HCT116 (cell line): ENCODE measurements at regions not wholly inside any gene's neighbourhood (a gene's known extent, or its start where the extent isn't known, plus 50 kb on each side); places are given as distances from the start of the nearest gene placed in this dataset.

Experiments used
- ATAC-seq: fragments of 200-7000 bp; cut with Tn5 transposase; 2 replicates; pipeline ENCODE4 v1.9.1; 2020; ENCODE audit warnings: mild to moderate bottlenecking, moderate library complexity
- BruUV-seq: library from RNA; stranded (reverse); fragments of 400-500 nt; replicated peaks from 2 replicates; lab custom pipeline; 2021; lab: Mats Ljungman, UMichigan
- CTCF ChIA-PET: fragments of 300-600 bp; sonication (Branson Sonifier 250); formaldehyde crosslinking; loops from one replicate; lab custom pipeline; 2021; ENCODE audit warnings: antibody characterized with exemption; lab: Charles Lee
- POLR2A ChIA-PET: fragments of 300-600, 350-600 bp; sonication (Branson Sonifier 250); formaldehyde crosslinking; loops from one replicate; lab custom pipeline; 2021; ENCODE audit warnings: antibody characterized with exemption; lab: Charles Lee
- RAD21 ChIA-PET, 2 experiments: fragments of 300-600 bp; sonication (Branson Sonifier 250); formaldehyde crosslinking; loops; one replicate each; lab custom pipeline; 2023; ENCODE audit warnings: low total read pairs in 2 of 2; ENCODE audit not compliant: uncharacterized antibody in 2 of 2, unreplicated experiment in 2 of 2, low non-redundant PET in 1 of 2; lab: Charles Lee
- DNase-seq: peaks from one replicate; pipeline ENCODE4 v3.0.0-alpha.2; 2010; ENCODE audit warnings: low read depth, low spot score
- H2AFZ ChIP-seq: fragments of 200-600 bp; shearing (Covaris generic), sonication (generic); 2 replicates; pipeline ENCODE4 v1.6.1; 2017; ENCODE audit warnings: low read depth, mixed run types, mixed read lengths, antibody characterized with exemption, low read length; ENCODE audit not compliant: poor library complexity, severe bottlenecking
- H3K27ac ChIP-seq: 2 replicates; pipeline ENCODE4 v1.5.1; 2012; ENCODE audit warnings: low read depth, low read length
- H3K27me3 ChIP-seq: fragments of 200-600 bp; sonication (generic); 2 replicates; pipeline ENCODE4 v1.6.1; 2016; ENCODE audit warnings: mixed run types, low read length, mixed read lengths; ENCODE audit not compliant: insufficient read depth
- H3K36me3 ChIP-seq, 2 experiments: fragments of 200-500 bp in 1 of 2; fragments of 200-600 bp in 1 of 2; sonication (Bioruptor generic) in 1 of 2; sonication (generic) in 1 of 2; 2 replicates each; pipeline versions ENCODE4 v1.5.1 to v1.6.1; 2014 to 2016; ENCODE audit warnings: low read length in 2 of 2, inconsistent platforms in 1 of 2, mixed read lengths in 1 of 2, mixed run types in 1 of 2; ENCODE audit not compliant: insufficient read depth in 2 of 2, control insufficient read depth in 1 of 2
- H3K4me1 ChIP-seq, 2 experiments: fragments of 200-600 bp in 1 of 2; sonication (generic) in 1 of 2; 2 replicates each; pipeline versions ENCODE4 v1.5.1 to v1.6.1; 2012 to 2017; ENCODE audit warnings: low read length in 2 of 2, inconsistent platforms in 1 of 2, mild to moderate bottlenecking in 1 of 2, mixed read lengths in 1 of 2, mixed run types in 1 of 2, moderate library complexity in 1 of 2; ENCODE audit not compliant: insufficient read depth in 2 of 2, control insufficient read depth in 1 of 2
- H3K4me2 ChIP-seq: fragments of 200-600 bp; sonication (generic); 2 replicates; pipeline ENCODE4 v1.6.1; 2017; ENCODE audit warnings: mixed run types, low read length, mixed read lengths
- H3K4me3 ChIP-seq, 2 experiments: fragments of 200-600 bp in 1 of 2; sonication (generic) in 1 of 2; replicated peaks in 1 of 2; 2 replicates each; pipeline ENCODE4 v1.5.1; 2011 to 2016; ENCODE audit warnings: low read length in 2 of 2, control low read depth in 1 of 2, low read depth in 1 of 2, mild to moderate bottlenecking in 1 of 2, mixed read lengths in 1 of 2, mixed run types in 1 of 2
- H3K79me2 ChIP-seq: fragments of 200-600 bp; sonication (generic); 2 replicates; pipeline ENCODE4 v1.6.1; 2017; ENCODE audit warnings: mild to moderate bottlenecking, mixed run types, low read length, moderate library complexity, mixed read lengths; ENCODE audit not compliant: insufficient read depth
- H3K9ac ChIP-seq: fragments of 200-600 bp; sonication (generic); 2 replicates; pipeline ENCODE4 v1.6.1; 2016; ENCODE audit warnings: low read length, mixed read lengths
- H3K9me2 ChIP-seq: fragments of 200-600 bp; sonication (generic), shearing (Covaris generic); 2 replicates; pipeline ENCODE4 v1.6.1; 2017; ENCODE audit warnings: mixed run types, mild to moderate bottlenecking, moderate library complexity; ENCODE audit not compliant: insufficient read depth
- H3K9me3 ChIP-seq, 2 experiments: fragments of 200-500 bp in 1 of 2; fragments of 200-600 bp in 1 of 2; sonication (Bioruptor generic) in 1 of 2; sonication (generic) in 1 of 2; 2 replicates each; pipeline ENCODE4 v1.6.1; 2014 to 2017; ENCODE audit warnings: low read length in 2 of 2, mixed read lengths in 2 of 2, inconsistent platforms in 1 of 2, low read depth in 1 of 2, mild to moderate bottlenecking in 1 of 2, mixed run types in 1 of 2, moderate library complexity in 1 of 2; ENCODE audit not compliant: control insufficient read depth in 1 of 2, insufficient read depth in 1 of 2
- H4K20me1 ChIP-seq: fragments of 200-600 bp; sonication (generic), shearing (Covaris generic); 2 replicates; pipeline ENCODE4 v1.6.1; 2017; ENCODE audit warnings: mixed run types, mild to moderate bottlenecking, moderate library complexity; ENCODE audit not compliant: insufficient read depth
- EZH2 ChIP-seq: fragments of 200-600 bp; sonication (generic); IDR thresholded peaks from 2 replicates; pipeline ENCODE4 v1.6.1; 2017; ENCODE audit warnings: antibody characterized with exemption, mixed run types
- TCF7L2 ChIP-seq: IDR thresholded peaks from 2 replicates; pipeline ENCODE4 v1.7.0; 2011; ENCODE audit warnings: borderline replicate concordance, inconsistent platforms; ENCODE audit not compliant: insufficient read depth, insufficient read length; ENCODE audit errors: extremely low read depth
- intact Hi-C: fragments of 100-400 bp; cut with micrococcal nuclease; formaldehyde crosslinking; loops from 2 replicates; pipeline ENCODE4 v1.10.0; 2022
- TF ChIP-seq, protein P1 (sequence below): IDR thresholded peaks from 2 replicates; pipeline ENCODE4 v1.6.1; 2012
- TF ChIP-seq, protein P2 (sequence below): IDR thresholded peaks from 2 replicates; pipeline ENCODE4 v1.6.1; 2012; ENCODE audit warnings: low read depth

DNA sequence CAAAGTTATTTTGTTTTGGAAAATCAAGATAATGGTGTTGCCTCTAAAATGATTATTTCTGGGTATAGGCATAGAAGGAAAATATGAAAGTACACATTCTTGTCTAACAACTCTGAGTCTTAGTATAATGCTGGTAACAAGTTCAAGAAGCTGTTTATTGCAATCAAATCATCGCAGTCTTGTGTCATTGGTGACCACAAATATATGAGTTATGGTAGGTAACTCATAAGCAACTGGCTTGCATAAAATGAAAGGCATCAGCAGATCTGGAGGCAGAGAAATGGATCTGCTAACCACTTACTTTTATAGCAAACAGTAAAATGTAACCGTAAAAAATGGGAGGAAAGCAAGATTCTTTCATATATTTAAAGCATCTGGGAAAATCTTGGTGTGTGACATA is 156.2 kb upstream of the TCF4 start (continued):
- TF ChIP-seq, protein P1, sequence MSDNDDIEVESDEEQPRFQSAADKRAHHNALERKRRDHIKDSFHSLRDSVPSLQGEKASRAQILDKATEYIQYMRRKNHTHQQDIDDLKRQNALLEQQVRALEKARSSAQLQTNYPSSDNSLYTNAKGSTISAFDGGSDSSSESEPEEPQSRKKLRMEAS: no peak
- TF ChIP-seq, all 23 proteins: peak for 0

DNA sequence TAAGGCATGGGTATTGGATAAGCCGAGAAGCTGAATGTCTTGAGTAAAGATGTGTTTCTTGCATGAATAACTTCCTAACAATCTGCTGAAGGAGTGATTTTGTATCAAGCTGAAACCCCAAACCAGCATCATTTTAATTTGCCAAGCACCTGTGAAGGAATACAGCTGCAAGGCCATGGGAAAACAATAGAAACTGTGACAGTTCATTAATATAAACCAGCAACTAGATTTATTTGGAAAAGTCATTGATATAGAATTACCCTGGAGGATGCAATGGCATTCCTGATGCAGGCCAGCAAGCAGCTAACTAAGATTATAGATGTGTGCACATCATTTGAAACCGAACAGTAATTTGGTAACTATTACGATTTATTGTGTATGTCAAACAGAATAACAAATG is 155.7 kb upstream of the TCF4 start:
- H3K27me3 ChIP-seq: no peaks in the 10 kb centered on the region
- no peak overlapping the region for H3K4me2 ChIP-seq
- no peak overlapping the region for H3K4me3 ChIP-seq
- H3K36me3 ChIP-seq: no peaks in the 10 kb centered on the region
- intact Hi-C loops: no loop called here
- BruUV-seq: no TSS peak
- DNase-seq (no peak), ATAC-seq (no peak)
- no peaks in the 10 kb centered on the region for H3K9me2 ChIP-seq
- ChIA-PET CTCF (no interaction called here), POLR2A (no interaction called here), RAD21 (no interaction called here)
- no peaks in the 10 kb centered on the region for H3K79me2 ChIP-seq
- TF ChIP-seq EZH2: no peak
- TF ChIP-seq TCF7L2: no peak
- TF ChIP-seq, protein P2, sequence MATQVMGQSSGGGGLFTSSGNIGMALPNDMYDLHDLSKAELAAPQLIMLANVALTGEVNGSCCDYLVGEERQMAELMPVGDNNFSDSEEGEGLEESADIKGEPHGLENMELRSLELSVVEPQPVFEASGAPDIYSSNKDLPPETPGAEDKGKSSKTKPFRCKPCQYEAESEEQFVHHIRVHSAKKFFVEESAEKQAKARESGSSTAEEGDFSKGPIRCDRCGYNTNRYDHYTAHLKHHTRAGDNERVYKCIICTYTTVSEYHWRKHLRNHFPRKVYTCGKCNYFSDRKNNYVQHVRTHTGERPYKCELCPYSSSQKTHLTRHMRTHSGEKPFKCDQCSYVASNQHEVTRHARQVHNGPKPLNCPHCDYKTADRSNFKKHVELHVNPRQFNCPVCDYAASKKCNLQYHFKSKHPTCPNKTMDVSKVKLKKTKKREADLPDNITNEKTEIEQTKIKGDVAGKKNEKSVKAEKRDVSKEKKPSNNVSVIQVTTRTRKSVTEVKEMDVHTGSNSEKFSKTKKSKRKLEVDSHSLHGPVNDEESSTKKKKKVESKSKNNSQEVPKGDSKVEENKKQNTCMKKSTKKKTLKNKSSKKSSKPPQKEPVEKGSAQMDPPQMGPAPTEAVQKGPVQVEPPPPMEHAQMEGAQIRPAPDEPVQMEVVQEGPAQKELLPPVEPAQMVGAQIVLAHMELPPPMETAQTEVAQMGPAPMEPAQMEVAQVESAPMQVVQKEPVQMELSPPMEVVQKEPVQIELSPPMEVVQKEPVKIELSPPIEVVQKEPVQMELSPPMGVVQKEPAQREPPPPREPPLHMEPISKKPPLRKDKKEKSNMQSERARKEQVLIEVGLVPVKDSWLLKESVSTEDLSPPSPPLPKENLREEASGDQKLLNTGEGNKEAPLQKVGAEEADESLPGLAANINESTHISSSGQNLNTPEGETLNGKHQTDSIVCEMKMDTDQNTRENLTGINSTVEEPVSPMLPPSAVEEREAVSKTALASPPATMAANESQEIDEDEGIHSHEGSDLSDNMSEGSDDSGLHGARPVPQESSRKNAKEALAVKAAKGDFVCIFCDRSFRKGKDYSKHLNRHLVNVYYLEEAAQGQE: no peak
- H3K9ac ChIP-seq: no peak overlapping the region
- H3K9me3 ChIP-seq: peaks cover 10 to 29% of the 10 kb centered on the region in 2 experiments; a peak in 2 of 4 replicates
- H4K20me1 ChIP-seq: no peaks in the 10 kb centered on the region
- no peak overlapping the region for H2AFZ ChIP-seq
- no peaks in the 10 kb centered on the region for H3K4me1 ChIP-seq
- no peak overlapping the region for H3K27ac ChIP-seq
